ENCODE measurements at regions not wholly inside any gene's neighbourhood (a gene's known extent, or its start where the extent isn't known, plus 50 kb on each side); places are given as distances from the start of the nearest gene placed in this dataset.

DNA sequence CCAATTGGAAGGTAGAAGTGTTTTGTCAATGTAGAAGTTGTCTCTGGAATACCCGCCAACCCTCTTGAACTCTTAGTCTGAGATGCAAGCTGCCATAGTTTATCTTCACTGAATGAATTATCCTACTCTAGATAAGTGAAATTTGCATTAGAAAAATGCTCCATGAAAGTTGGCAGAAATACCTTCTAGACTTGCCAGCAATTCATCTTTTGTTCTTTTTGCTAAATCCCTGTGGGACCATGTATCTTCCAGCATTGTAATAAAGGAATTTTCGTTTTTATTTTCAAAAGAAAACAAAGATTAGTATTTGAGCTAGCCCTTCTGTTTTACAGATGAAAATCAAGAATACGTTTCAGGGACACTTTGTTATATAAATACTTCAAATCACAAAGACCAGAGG is 244.2 kb downstream of the CBLN4 start:
- TF ChIP-seq CTCF (IDR thresholded peaks at IDR 0.05) (no peak), ZFX (IDR thresholded peaks at IDR 0.05; ENCODE audit: borderline replicate concordance) (no peak)
